ENCODE measurements at regions not wholly inside any gene's neighbourhood (a gene's known extent, or its start where the extent isn't known, plus 50 kb on each side); places are given as distances from the start of the nearest gene placed in this dataset.

GRCh38 chr20:6200092-6200491 is 77.3 kb upstream of the FERMT1 start:
- Mint-ChIP-seq H3K4me1 (ENCODE audit: insufficient read depth, unreplicated experiment) (no peaks in the 10 kb centered on the region), H3K27ac (ENCODE audit: low read depth, unreplicated experiment) (no peak overlapping the region), H3K27me3 (ENCODE audit: insufficient read depth, unreplicated experiment) (no peaks in the 10 kb centered on the region), H3K4me3 (ENCODE audit: unreplicated experiment) (no peak overlapping the region), H3K36me3 (ENCODE audit: insufficient read depth, unreplicated experiment) (no peaks in the 10 kb centered on the region), H3K9me3 (ENCODE audit: unreplicated experiment) (no peaks in the 10 kb centered on the region)
- BruUV-seq (replicated peaks), result no TSS peak
- DNase-seq (ENCODE audit: unreplicated experiment), result no peak
- POLR2A ChIA-PET, result interaction anchor here (0.6 kb wide), 1 partner anchor 249 kb away, joined by 3 read pairs; no protein-coding TSS in a partner anchor
- CTCF ChIA-PET, result interaction anchor here (1.0 kb wide), 1 partner anchor 22 kb away, joined by 3 read pairs; no protein-coding TSS in a partner anchor
- intact Hi-C loops (cut with micrococcal nuclease), result no loop called here
- no peak for TF ChIP-seq CTCF (IDR thresholded peaks at IDR 0.05; ENCODE audit: unreplicated experiment)

GRCh38 chr20:6185268-6185667 is 62.4 kb upstream of the FERMT1 start:
- H3K27me3 Mint-ChIP-seq (ENCODE audit: insufficient read depth, unreplicated experiment), result no peaks in the 10 kb centered on the region
- no peaks in the 10 kb centered on the region for H3K36me3 Mint-ChIP-seq (ENCODE audit: insufficient read depth, unreplicated experiment)
- BruUV-seq (replicated peaks), result no TSS peak
- no peak for TF ChIP-seq CTCF (IDR thresholded peaks at IDR 0.05; ENCODE audit: unreplicated experiment)
- ChIA-PET CTCF (interaction anchor here (0.6 to 1.9 kb wide), 9 partner anchors 15 to 1191 kb away, joined by 3 to 9 read pairs (median 4); no protein-coding TSS in a partner anchor), POLR2A (interaction anchor here (0.6 kb wide), 1 partner anchor 1352 kb away, joined by 3 read pairs; no protein-coding TSS in a partner anchor)
- intact Hi-C loops (cut with micrococcal nuclease), result no loop called here
- no peak overlapping the region for H3K4me3 Mint-ChIP-seq (ENCODE audit: unreplicated experiment)
- H3K27ac Mint-ChIP-seq (ENCODE audit: low read depth, unreplicated experiment), result no peak overlapping the region
- no peaks in the 10 kb centered on the region for H3K9me3 Mint-ChIP-seq (ENCODE audit: unreplicated experiment)
- no peaks in the 10 kb centered on the region for H3K4me1 Mint-ChIP-seq (ENCODE audit: insufficient read depth, unreplicated experiment)
- no peak for DNase-seq (ENCODE audit: unreplicated experiment)

- H3K27ac Mint-ChIP-seq (ENCODE audit: low read depth, unreplicated experiment), result no peak overlapping the region
- H3K36me3 Mint-ChIP-seq (ENCODE audit: insufficient read depth, unreplicated experiment), result no peaks in the 10 kb centered on the region
- TF ChIP-seq CTCF (IDR thresholded peaks at IDR 0.05; ENCODE audit: unreplicated experiment), result no peak
- BruUV-seq (replicated peaks), result no TSS peak
- DNase-seq (ENCODE audit: unreplicated experiment), result no peak
- intact Hi-C loops (cut with micrococcal nuclease), result no loop called here
- no peaks in the 10 kb centered on the region for H3K9me3 Mint-ChIP-seq (ENCODE audit: unreplicated experiment)
- H3K4me3 Mint-ChIP-seq (ENCODE audit: unreplicated experiment), result no peak overlapping the region
- POLR2A ChIA-PET, result interaction anchor here (0.5 to 0.6 kb wide), 2 partner anchors 24 to 51 kb away, joined by 3 to 4 read pairs; no protein-coding TSS in a partner anchor
- CTCF ChIA-PET, result interaction anchor here (0.6 to 1.5 kb wide), 5 partner anchors 412 to 1752 kb away, joined by 3 to 4 read pairs (median 3); no protein-coding TSS in a partner anchor
- no peaks in the 10 kb centered on the region for H3K4me1 Mint-ChIP-seq (ENCODE audit: insufficient read depth, unreplicated experiment)
- no peaks in the 10 kb centered on the region for H3K27me3 Mint-ChIP-seq (ENCODE audit: insufficient read depth, unreplicated experiment)
Observed at GRCh38 chr20:6184086-6184485, 61.3 kb upstream of the FERMT1 start.

GRCh38 chr20:6180531-6180930 is 57.7 kb upstream of the FERMT1 start:
- no TSS peak for BruUV-seq (replicated peaks)
- CTCF ChIA-PET, result interaction anchor here (0.7 to 2.0 kb wide), 8 partner anchors 11 to 1195 kb away, joined by 3 to 13 read pairs (median 3); no protein-coding TSS in a partner anchor
- intact Hi-C loops (cut with micrococcal nuclease), result no loop called here
- Mint-ChIP-seq H3K36me3 (ENCODE audit: insufficient read depth, unreplicated experiment) (no peaks in the 10 kb centered on the region), H3K4me1 (ENCODE audit: insufficient read depth, unreplicated experiment) (no peaks in the 10 kb centered on the region), H3K27me3 (ENCODE audit: insufficient read depth, unreplicated experiment) (no peaks in the 10 kb centered on the region), H3K27ac (ENCODE audit: low read depth, unreplicated experiment) (no peak overlapping the region), H3K9me3 (ENCODE audit: unreplicated experiment) (no peaks in the 10 kb centered on the region), H3K4me3 (ENCODE audit: unreplicated experiment) (no peak overlapping the region)
- no peak for TF ChIP-seq CTCF (IDR thresholded peaks at IDR 0.05; ENCODE audit: unreplicated experiment)
- DNase-seq (ENCODE audit: unreplicated experiment), result no peak
- POLR2A ChIA-PET, result interaction anchor here (0.6 kb wide), 1 partner anchor 481 kb away, joined by 3 read pairs; no protein-coding TSS in a partner anchor
